ENCODE measurements at regions not wholly inside any gene's neighbourhood (a gene's known extent, or its start where the extent isn't known, plus 50 kb on each side); places are given as distances from the start of the nearest gene placed in this dataset.

GRCh38 chr7:52150952-52151351, 834.3 kb upstream of the COBL start:
- no peak overlapping the region for H3K9ac ChIP-seq (ENCODE audit: low read length)
- H3K4me2 ChIP-seq (ENCODE audit: low read depth, low read length, poor library complexity, severe bottlenecking): no peak overlapping the region
- no peaks in the 10 kb centered on the region for H4K20me1 ChIP-seq (ENCODE audit: insufficient read depth, low read depth, low read length)
- H3K9me3 ChIP-seq (ENCODE audit: low read length): peaks cover 47% of the 10 kb centered on the region
- no peaks in the 10 kb centered on the region for H3K36me3 ChIP-seq (ENCODE audit: insufficient read depth, low read length)
- H3K79me2 ChIP-seq (ENCODE audit: low read length): no peaks in the 10 kb centered on the region
- no peak overlapping the region for H2AFZ ChIP-seq (ENCODE audit: low read length)
- H3K4me1 ChIP-seq (ENCODE audit: low read length): no peaks in the 10 kb centered on the region
- H3K4me3 ChIP-seq (ENCODE audit: low read length): no peak overlapping the region
- no peak for DNase-seq
- no peak overlapping the region for H3K27ac ChIP-seq (ENCODE audit: low read length)
- no peaks in the 10 kb centered on the region for H3K27me3 ChIP-seq (ENCODE audit: low read length)
- H3K9me2 ChIP-seq (replicated peaks; ENCODE audit: insufficient read depth, low read length): no peaks in the 10 kb centered on the region

GRCh38 chr7:52146871-52147634, 830.4 kb upstream of the COBL start:
- H3K4me2 ChIP-seq (ENCODE audit: low read depth, low read length, poor library complexity, severe bottlenecking): no peak overlapping the region
- no peak overlapping the region for H3K4me3 ChIP-seq (ENCODE audit: low read length)
- H3K4me1 ChIP-seq (ENCODE audit: low read length): no peaks in the 10 kb centered on the region
- no peaks in the 10 kb centered on the region for H3K27me3 ChIP-seq (ENCODE audit: low read length)
- H4K20me1 ChIP-seq (ENCODE audit: insufficient read depth, low read depth, low read length): no peaks in the 10 kb centered on the region
- H3K9me2 ChIP-seq (replicated peaks; ENCODE audit: insufficient read depth, low read length): no peaks in the 10 kb centered on the region
- no peak overlapping the region for H3K27ac ChIP-seq (ENCODE audit: low read length)
- H3K36me3 ChIP-seq (ENCODE audit: insufficient read depth, low read length): no peaks in the 10 kb centered on the region
- no peak for DNase-seq
- no peak overlapping the region for H2AFZ ChIP-seq (ENCODE audit: low read length)
- H3K9me3 ChIP-seq (ENCODE audit: low read length): peaks cover 30% of the 10 kb centered on the region
- H3K79me2 ChIP-seq (ENCODE audit: low read length): no peaks in the 10 kb centered on the region
- no peak overlapping the region for H3K9ac ChIP-seq (ENCODE audit: low read length)

GRCh38 chr7:52143219-52143618, 826.6 kb upstream of the COBL start:
- Histone ChIP-seq H4K20me1 (ENCODE audit: insufficient read depth, low read depth, low read length) (no peaks in the 10 kb centered on the region), H3K27me3 (ENCODE audit: low read length) (no peaks in the 10 kb centered on the region), H3K79me2 (ENCODE audit: low read length) (no peaks in the 10 kb centered on the region), H3K4me3 (ENCODE audit: low read length) (no peak overlapping the region), H3K9me2 (replicated peaks; ENCODE audit: insufficient read depth, low read length) (no peaks in the 10 kb centered on the region), H3K4me1 (ENCODE audit: low read length) (no peaks in the 10 kb centered on the region), H3K27ac (ENCODE audit: low read length) (no peak overlapping the region), H3K9me3 (ENCODE audit: low read length) (peaks cover 25% of the 10 kb centered on the region), H3K9ac (ENCODE audit: low read length) (no peak overlapping the region), H3K4me2 (ENCODE audit: low read depth, low read length, poor library complexity, severe bottlenecking) (no peak overlapping the region), H3K36me3 (ENCODE audit: insufficient read depth, low read length) (no peaks in the 10 kb centered on the region), H2AFZ (ENCODE audit: low read length) (no peak overlapping the region)
- DNase-seq: no peak

- no peak overlapping the region for H2AFZ ChIP-seq (ENCODE audit: low read length)
- H3K9me3 ChIP-seq (ENCODE audit: low read length): peaks cover 21% of the 10 kb centered on the region
- DNase-seq: no peak
- no peaks in the 10 kb centered on the region for H3K27me3 ChIP-seq (ENCODE audit: low read length)
- no peaks in the 10 kb centered on the region for H3K9me2 ChIP-seq (replicated peaks; ENCODE audit: insufficient read depth, low read length)
- H4K20me1 ChIP-seq (ENCODE audit: insufficient read depth, low read depth, low read length): no peaks in the 10 kb centered on the region
- H3K4me3 ChIP-seq (ENCODE audit: low read length): no peak overlapping the region
- H3K79me2 ChIP-seq (ENCODE audit: low read length): no peaks in the 10 kb centered on the region
- H3K9ac ChIP-seq (ENCODE audit: low read length): no peak overlapping the region
- H3K36me3 ChIP-seq (ENCODE audit: insufficient read depth, low read length): no peaks in the 10 kb centered on the region
- no peaks in the 10 kb centered on the region for H3K4me1 ChIP-seq (ENCODE audit: low read length)
- no peak overlapping the region for H3K27ac ChIP-seq (ENCODE audit: low read length)
- no peak overlapping the region for H3K4me2 ChIP-seq (ENCODE audit: low read depth, low read length, poor library complexity, severe bottlenecking)
Observed at GRCh38 chr7:52140851-52141250, 824.2 kb upstream of the COBL start.

- no peaks in the 10 kb centered on the region for H3K9me2 ChIP-seq (replicated peaks; ENCODE audit: insufficient read depth, low read length)
- no peaks in the 10 kb centered on the region for H3K4me1 ChIP-seq (ENCODE audit: low read length)
- H3K4me3 ChIP-seq (ENCODE audit: low read length): no peak overlapping the region
- DNase-seq: no peak
- H3K9me3 ChIP-seq (ENCODE audit: low read length): peaks cover 28% of the 10 kb centered on the region
- no peaks in the 10 kb centered on the region for H3K36me3 ChIP-seq (ENCODE audit: insufficient read depth, low read length)
- H2AFZ ChIP-seq (ENCODE audit: low read length): no peak overlapping the region
- no peak overlapping the region for H3K27ac ChIP-seq (ENCODE audit: low read length)
- H4K20me1 ChIP-seq (ENCODE audit: insufficient read depth, low read depth, low read length): no peaks in the 10 kb centered on the region
- H3K4me2 ChIP-seq (ENCODE audit: low read depth, low read length, poor library complexity, severe bottlenecking): no peak overlapping the region
- H3K9ac ChIP-seq (ENCODE audit: low read length): no peak overlapping the region
- H3K79me2 ChIP-seq (ENCODE audit: low read length): no peaks in the 10 kb centered on the region
- no peaks in the 10 kb centered on the region for H3K27me3 ChIP-seq (ENCODE audit: low read length)
Observed at GRCh38 chr7:52135403-52135802, 818.8 kb upstream of the COBL start.

- Histone ChIP-seq H3K4me3 (ENCODE audit: low read length) (no peak overlapping the region), H3K9ac (ENCODE audit: low read length) (no peak overlapping the region), H4K20me1 (ENCODE audit: insufficient read depth, low read depth, low read length) (no peaks in the 10 kb centered on the region), H3K9me2 (replicated peaks; ENCODE audit: insufficient read depth, low read length) (0 out of 2 replicates have a peak, but pooled peaks cover 4% of the 10 kb centered on the region), H3K27ac (ENCODE audit: low read length) (no peak overlapping the region), H3K27me3 (ENCODE audit: low read length) (no peaks in the 10 kb centered on the region), H3K9me3 (ENCODE audit: low read length) (peaks cover 21% of the 10 kb centered on the region; the same call in 1 of the 2 replicates), H3K36me3 (ENCODE audit: insufficient read depth, low read length) (no peaks in the 10 kb centered on the region), H3K4me2 (ENCODE audit: low read depth, low read length, poor library complexity, severe bottlenecking) (no peak overlapping the region), H3K79me2 (ENCODE audit: low read length) (no peaks in the 10 kb centered on the region), H2AFZ (ENCODE audit: low read length) (no peak overlapping the region), H3K4me1 (ENCODE audit: low read length) (no peaks in the 10 kb centered on the region)
- no peak for DNase-seq
Observed at GRCh38 chr7:52129278-52129677, 812.7 kb upstream of the COBL start.

GRCh38 chr7:52120912-52121311, 804.3 kb upstream of the COBL start:
- Histone ChIP-seq H3K27ac (ENCODE audit: low read length) (no peak overlapping the region), H3K27me3 (ENCODE audit: low read length) (no peaks in the 10 kb centered on the region)

GRCh38 chr7:52119537-52119936, 802.9 kb upstream of the COBL start:
- H3K9ac ChIP-seq (ENCODE audit: low read length): no peak overlapping the region
- no peak overlapping the region for H3K4me3 ChIP-seq (ENCODE audit: low read length)
- no peak overlapping the region for H3K4me2 ChIP-seq (ENCODE audit: low read depth, low read length, poor library complexity, severe bottlenecking)
- H3K79me2 ChIP-seq (ENCODE audit: low read length): no peaks in the 10 kb centered on the region
- H2AFZ ChIP-seq (ENCODE audit: low read length): no peak overlapping the region
- peaks cover 3% of the 10 kb centered on the region; the same call in 1 of the 2 replicates for H3K9me3 ChIP-seq (ENCODE audit: low read length)
- no peaks in the 10 kb centered on the region for H3K4me1 ChIP-seq (ENCODE audit: low read length)
- no peak overlapping the region for H3K27ac ChIP-seq (ENCODE audit: low read length)
- 0 out of 2 replicates have a peak, but pooled peaks cover 2% of the 10 kb centered on the region for H3K9me2 ChIP-seq (replicated peaks; ENCODE audit: insufficient read depth, low read length)
- H3K27me3 ChIP-seq (ENCODE audit: low read length): no peaks in the 10 kb centered on the region
- DNase-seq: no peak
- no peaks in the 10 kb centered on the region for H4K20me1 ChIP-seq (ENCODE audit: insufficient read depth, low read depth, low read length)
- no peaks in the 10 kb centered on the region for H3K36me3 ChIP-seq (ENCODE audit: insufficient read depth, low read length)

More at GRCh38 chr7:52120912-52121311, 804.3 kb upstream of the COBL start:
- Histone ChIP-seq H3K9me2 (replicated peaks; ENCODE audit: insufficient read depth, low read length) (0 out of 2 replicates have a peak, but pooled peaks cover 4% of the 10 kb centered on the region), H2AFZ (ENCODE audit: low read length) (no peak overlapping the region), H3K9me3 (ENCODE audit: low read length) (peaks cover 3% of the 10 kb centered on the region; the same call in 1 of the 2 replicates), H3K9ac (ENCODE audit: low read length) (no peak overlapping the region), H3K79me2 (ENCODE audit: low read length) (no peaks in the 10 kb centered on the region), H3K4me1 (ENCODE audit: low read length) (no peaks in the 10 kb centered on the region), H3K4me3 (ENCODE audit: low read length) (no peak overlapping the region), H4K20me1 (ENCODE audit: insufficient read depth, low read depth, low read length) (no peaks in the 10 kb centered on the region), H3K36me3 (ENCODE audit: insufficient read depth, low read length) (no peaks in the 10 kb centered on the region), H3K4me2 (ENCODE audit: low read depth, low read length, poor library complexity, severe bottlenecking) (no peak overlapping the region)
- DNase-seq: no peak

Data from Karpas-422 (cell line).